HepG2 (cell line): ENCODE measurements at regions not wholly inside any gene's neighbourhood (a gene's known extent, or its start where the extent isn't known, plus 50 kb on each side); places are given as distances from the start of the nearest gene placed in this dataset.

Experiments
- ATAC-seq: fragments of 200-7000 bp; cut with Tn5 transposase; 3 replicates; pipeline ENCODE4 v1.9.1; 2020; ENCODE audit warnings: mild to moderate bottlenecking, moderate library complexity
- BruUV-seq: library from RNA; stranded (reverse); fragments of 400-500 nt; replicated peaks from 2 replicates; lab custom pipeline; 2021; lab: Mats Ljungman, UMichigan
- CTCF ChIA-PET: fragments of 300-600 bp; formaldehyde crosslinking; extraction: SDS; loops from one replicate; lab custom pipeline; 2021; ENCODE audit warnings: low total read pairs, inconsistent platforms, low intra/inter-chr PET ratio; lab: Yijun Ruan, JAX
- POLR2A ChIA-PET: fragments of 350-600 bp; sonication (Branson Sonifier 250); formaldehyde crosslinking; loops from one replicate; lab custom pipeline; 2020; ENCODE audit warnings: antibody characterized with exemption, inconsistent platforms; lab: Yijun Ruan, JAX
- DNase-seq: peaks from one replicate; pipeline ENCODE4 v3.0.0-alpha.2; 2015; ENCODE audit warnings: low spot score
- FAIRE-seq: peaks from 3 replicates; lab custom pipeline; 2011; peaks lifted over from hg19 to GRCh38; lab: Jason Lieb, UNC
- H2AFZ ChIP-seq: one replicate; pipeline ENCODE4 v1.6.1; 2011; ENCODE audit warnings: low read length, inconsistent platforms
- H3K27ac ChIP-seq: fragments of 300-600 bp; 3 replicates; pipeline ENCODE4 v1.8.0; 2011; ENCODE audit warnings: mixed run types, mild to moderate bottlenecking, mixed read lengths, low read length, inconsistent platforms; ENCODE audit not compliant: insufficient read depth; ENCODE audit errors: extremely low read length
- H3K27me3 ChIP-seq, 2 experiments: fragments of 200-600 bp in 1 of 2; 2 replicates in 1 of 2; 3 replicates in 1 of 2; pipeline versions ENCODE4 v1.6.0 to v1.8.0; 2011; ENCODE audit warnings: low read length in 2 of 2, mild to moderate bottlenecking in 2 of 2, moderate library complexity in 2 of 2, inconsistent platforms in 1 of 2; ENCODE audit not compliant: insufficient read depth in 2 of 2, control insufficient read depth in 1 of 2
- H3K36me3 ChIP-seq, 2 experiments: fragments of 200-600 bp in 1 of 2; replicated peaks in 1 of 2; 2 replicates in 1 of 2; 3 replicates in 1 of 2; pipeline versions ENCODE4 v1.5.1 to v1.8.0; 2011; ENCODE audit warnings: low read length in 2 of 2, inconsistent platforms in 1 of 2; ENCODE audit not compliant: insufficient read depth in 2 of 2, control insufficient read depth in 1 of 2
- H3K4me1 ChIP-seq: 2 replicates; pipeline ENCODE4 v1.5.1; 2012; ENCODE audit warnings: low read length, inconsistent platforms; ENCODE audit not compliant: insufficient read depth
- H3K4me2 ChIP-seq: 2 replicates; pipeline ENCODE4 v1.6.0; 2011; ENCODE audit warnings: low read depth, low read length, inconsistent platforms
- H3K4me3 ChIP-seq, 3 experiments: fragments of 200-600 bp in 1 of 3; sonication (generic), shearing (Covaris generic) in 1 of 3; replicated peaks in 1 of 3; 2 replicates each; pipeline ENCODE4 v1.5.1; 2011 to 2016; ENCODE audit warnings: low read length in 3 of 3, inconsistent platforms in 2 of 3, low read depth in 2 of 3, mild to moderate bottlenecking in 2 of 3, control low read depth in 1 of 3, mixed read lengths in 1 of 3; ENCODE audit not compliant: insufficient read depth in 1 of 3
- H3K79me2 ChIP-seq: one replicate; pipeline ENCODE4 v1.6.1; 2011; ENCODE audit warnings: low read length, inconsistent platforms; ENCODE audit not compliant: insufficient read depth
- H3K9ac ChIP-seq: 2 replicates; pipeline ENCODE4 v1.6.0; 2011; ENCODE audit warnings: mild to moderate bottlenecking, low read depth, low read length, inconsistent platforms; ENCODE audit not compliant: insufficient read depth
- H3K9me3 ChIP-seq: 2 replicates; pipeline ENCODE4 v1.5.1; 2012; ENCODE audit warnings: mild to moderate bottlenecking, low read length
- H4K20me1 ChIP-seq: 2 replicates; pipeline ENCODE4 v1.6.0; 2011; ENCODE audit warnings: inconsistent platforms, mild to moderate bottlenecking, low read length, moderate library complexity; ENCODE audit not compliant: insufficient read depth
- FOSL1 ChIP-seq: sonication (generic); formaldehyde crosslinking; IDR thresholded peaks from 2 replicates; pipeline ENCODE4 v1.9.0; 2021; ENCODE audit warnings: missing genetic modification reagents, borderline replicate concordance
- FOXM1 ChIP-seq: sonication (generic); formaldehyde crosslinking; IDR thresholded peaks from 2 replicates; pipeline ENCODE4 v1.5.0; 2020; ENCODE audit warnings: missing genetic modification reagents
- NR2F6 ChIP-seq, 2 experiments: IDR thresholded peaks; 2 replicates each; pipeline ENCODE4 v1.6.1; 2016; ENCODE audit warnings: antibody characterized with exemption in 1 of 2, mild to moderate bottlenecking in 1 of 2
- SYNCRIP ChIP-seq: fragments of 200-400 bp; formaldehyde crosslinking; IDR thresholded peaks from 2 replicates; pipeline ENCODE4 v1.6.1; 2018; ENCODE audit warnings: mild to moderate bottlenecking, low read depth, low read length; ENCODE audit not compliant: insufficient read depth
- ZFY ChIP-seq: sonication (generic); formaldehyde crosslinking; IDR thresholded peaks from 2 replicates; pipeline ENCODE4 v1.4.0; 2020; ENCODE audit warnings: missing genetic modification reagents
- ZNF160 ChIP-seq: sonication (generic); formaldehyde crosslinking; IDR thresholded peaks from 2 replicates; pipeline ENCODE4 v1.8.0; 2022; ENCODE audit warnings: mild to moderate bottlenecking, inconsistent platforms, missing genetic modification reagents
- ZNF274 ChIP-seq: sonication (generic); formaldehyde crosslinking; IDR thresholded peaks from 2 replicates; pipeline ENCODE4 v1.5.1; 2020; ENCODE audit warnings: mild to moderate bottlenecking, missing genetic modification reagents
- ZNF44 ChIP-seq: sonication (generic); formaldehyde crosslinking; IDR thresholded peaks from 2 replicates; pipeline ENCODE4 v1.5.1; 2020; ENCODE audit warnings: mild to moderate bottlenecking, missing genetic modification reagents
- WGBS: methylation state at CpG from one replicate; pipeline ENCODE4 v1.1.6; 2017; ENCODE audit warnings: low lambda C conversion rate; 5-methylcytosine and 5-hydroxymethylcytosine counted together
- in situ Hi-C: cut with HindIII; loops from 2 replicates; pipeline ENCODE4 v1.10.0; 2017; ENCODE audit warnings: low pct_unique_long_range_greater_than_20kb; ENCODE audit not compliant: extremely low pct_ligation_motif_present
- intact Hi-C: fragments of 100-400 bp; cut with micrococcal nuclease; formaldehyde crosslinking; loops from one replicate; pipeline ENCODE4 v1.10.0; 2022; ENCODE audit not compliant: unreplicated experiment
- TF ChIP-seq, protein P1 (sequence below): sonication (generic); formaldehyde crosslinking; IDR thresholded peaks from 2 replicates; pipeline ENCODE4 v1.8.1; 2023; ENCODE audit warnings: missing genetic modification reagents, inconsistent platforms, borderline replicate concordance
- TF ChIP-seq, protein P2 (sequence below): sonication (generic); formaldehyde crosslinking; IDR thresholded peaks from 2 replicates; pipeline ENCODE4 v1.4.0; 2020; ENCODE audit warnings: missing genetic modification reagents
- TF ChIP-seq, protein P3 (sequence below): sonication (generic); formaldehyde crosslinking; IDR thresholded peaks from 2 replicates; pipeline ENCODE4 v1.8.1; 2023; ENCODE audit warnings: mild to moderate bottlenecking, moderate library complexity, missing genetic modification reagents
- TF ChIP-seq, protein P4 (sequence below): sonication (generic); formaldehyde crosslinking; IDR thresholded peaks from 2 replicates; pipeline ENCODE4 v1.8.1; 2023; ENCODE audit warnings: mild to moderate bottlenecking, missing genetic modification reagents
- TF ChIP-seq, protein P5 (sequence below): sonication (generic); formaldehyde crosslinking; conservative IDR thresholded peaks from 2 replicates; pipeline ENCODE4 v1.4.0; 2020; ENCODE audit warnings: missing genetic modification reagents

DNA sequence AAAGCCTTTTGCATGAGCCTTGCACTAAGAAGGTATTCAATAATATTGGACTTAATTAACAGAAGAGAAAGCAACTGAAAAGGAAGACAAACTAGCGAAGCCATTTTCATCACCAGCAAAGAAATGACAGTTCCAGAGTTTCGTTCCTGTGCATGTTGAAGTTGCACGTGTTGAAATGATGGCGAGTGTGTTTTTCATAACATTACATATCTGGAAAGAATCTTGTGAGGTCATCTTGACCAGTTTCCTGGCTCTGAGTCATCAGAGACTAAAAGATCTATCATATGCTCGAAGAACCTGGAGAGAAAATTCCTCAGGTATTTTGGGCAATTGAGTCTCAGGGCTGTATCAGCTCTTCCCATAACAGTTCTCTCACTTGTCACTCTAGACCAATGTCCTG lies 106.2 kb upstream of the MAML3 start (continued):
- TF ChIP-seq, protein P1, sequence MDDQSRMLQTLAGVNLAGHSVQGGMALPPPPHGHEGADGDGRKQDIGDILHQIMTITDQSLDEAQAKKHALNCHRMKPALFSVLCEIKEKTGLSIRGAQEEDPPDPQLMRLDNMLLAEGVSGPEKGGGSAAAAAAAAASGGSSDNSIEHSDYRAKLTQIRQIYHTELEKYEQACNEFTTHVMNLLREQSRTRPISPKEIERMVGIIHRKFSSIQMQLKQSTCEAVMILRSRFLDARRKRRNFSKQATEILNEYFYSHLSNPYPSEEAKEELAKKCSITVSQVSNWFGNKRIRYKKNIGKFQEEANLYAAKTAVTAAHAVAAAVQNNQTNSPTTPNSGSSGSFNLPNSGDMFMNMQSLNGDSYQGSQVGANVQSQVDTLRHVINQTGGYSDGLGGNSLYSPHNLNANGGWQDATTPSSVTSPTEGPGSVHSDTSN, result no peak
- TF ChIP-seq ZNF160, result no peak
- TF ChIP-seq, protein P2, sequence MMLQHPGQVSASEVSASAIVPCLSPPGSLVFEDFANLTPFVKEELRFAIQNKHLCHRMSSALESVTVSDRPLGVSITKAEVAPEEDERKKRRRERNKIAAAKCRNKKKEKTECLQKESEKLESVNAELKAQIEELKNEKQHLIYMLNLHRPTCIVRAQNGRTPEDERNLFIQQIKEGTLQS, result no peak
- TF ChIP-seq, protein P3, sequence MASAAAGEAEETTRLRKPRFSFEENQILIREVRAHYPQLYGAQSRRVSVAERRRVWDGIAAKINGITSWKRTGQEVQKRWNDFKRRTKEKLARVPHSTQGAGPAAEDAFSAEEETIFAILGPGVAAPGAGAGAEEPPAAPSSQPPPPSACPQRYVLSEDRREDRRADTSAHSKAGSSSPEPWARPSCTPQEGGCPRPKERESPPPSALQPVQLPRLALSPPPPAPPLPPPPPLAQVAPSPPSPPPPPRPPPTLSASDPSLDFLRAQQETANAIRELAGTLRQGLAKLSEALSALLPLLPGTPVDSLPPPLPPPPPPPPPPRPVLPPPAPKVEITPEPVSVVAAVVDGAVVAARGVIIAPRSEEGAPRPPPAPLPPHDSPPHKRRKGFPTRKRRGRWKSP, result no peak
- TF ChIP-seq ZFY (CRISPR knock-in tag), result no peak

- BruUV-seq, result no TSS peak
- Histone ChIP-seq H3K4me3 (no peak overlapping the region), H3K36me3 (no peaks in the 10 kb centered on the region), H3K9ac (no peak overlapping the region), H3K79me2 (no peaks in the 10 kb centered on the region), H3K9me3 (no peaks in the 10 kb centered on the region), H2AFZ (no peak overlapping the region), H3K27me3 (peaks cover 0 to 8% of the 10 kb centered on the region in 2 experiments; a peak in 1 of 5 replicates), H4K20me1 (no peaks in the 10 kb centered on the region), H3K4me2 (no peak overlapping the region), H3K27ac (no peak overlapping the region), H3K4me1 (peaks cover 40% of the 10 kb centered on the region)
- DNase-seq, result no peak
- no peak for ATAC-seq
- FAIRE-seq, result no peak
- WGBS, result 70% methylated on average over 3 of the region's 3 CpGs
- in situ Hi-C loops (no loop called here), intact Hi-C loops (no loop called here)
- CTCF ChIA-PET, result no interaction called here
- TF ChIP-seq ZNF44 (no peak), NR2F6 (IDR thresholded peaks at IDR 0.05) (no peak), NR2F6 (CRISPR knock-in tag; IDR thresholded peaks at IDR 0.05) (no peak), FOSL1 (CRISPR knock-in tag) (no peak), FOXM1 (CRISPR knock-in tag) (no peak), ZNF274 (CRISPR knock-in tag) (no peak), SYNCRIP (no peak)
- TF ChIP-seq, protein P4, sequence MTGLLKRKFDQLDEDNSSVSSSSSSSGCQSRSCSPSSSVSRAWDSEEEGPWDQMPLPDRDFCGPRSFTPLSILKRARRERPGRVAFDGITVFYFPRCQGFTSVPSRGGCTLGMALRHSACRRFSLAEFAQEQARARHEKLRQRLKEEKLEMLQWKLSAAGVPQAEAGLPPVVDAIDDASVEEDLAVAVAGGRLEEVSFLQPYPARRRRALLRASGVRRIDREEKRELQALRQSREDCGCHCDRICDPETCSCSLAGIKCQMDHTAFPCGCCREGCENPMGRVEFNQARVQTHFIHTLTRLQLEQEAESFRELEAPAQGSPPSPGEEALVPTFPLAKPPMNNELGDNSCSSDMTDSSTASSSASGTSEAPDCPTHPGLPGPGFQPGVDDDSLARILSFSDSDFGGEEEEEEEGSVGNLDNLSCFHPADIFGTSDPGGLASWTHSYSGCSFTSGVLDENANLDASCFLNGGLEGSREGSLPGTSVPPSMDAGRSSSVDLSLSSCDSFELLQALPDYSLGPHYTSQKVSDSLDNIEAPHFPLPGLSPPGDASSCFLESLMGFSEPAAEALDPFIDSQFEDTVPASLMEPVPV (CRISPR knock-in tag), result no peak
- TF ChIP-seq, protein P5, sequence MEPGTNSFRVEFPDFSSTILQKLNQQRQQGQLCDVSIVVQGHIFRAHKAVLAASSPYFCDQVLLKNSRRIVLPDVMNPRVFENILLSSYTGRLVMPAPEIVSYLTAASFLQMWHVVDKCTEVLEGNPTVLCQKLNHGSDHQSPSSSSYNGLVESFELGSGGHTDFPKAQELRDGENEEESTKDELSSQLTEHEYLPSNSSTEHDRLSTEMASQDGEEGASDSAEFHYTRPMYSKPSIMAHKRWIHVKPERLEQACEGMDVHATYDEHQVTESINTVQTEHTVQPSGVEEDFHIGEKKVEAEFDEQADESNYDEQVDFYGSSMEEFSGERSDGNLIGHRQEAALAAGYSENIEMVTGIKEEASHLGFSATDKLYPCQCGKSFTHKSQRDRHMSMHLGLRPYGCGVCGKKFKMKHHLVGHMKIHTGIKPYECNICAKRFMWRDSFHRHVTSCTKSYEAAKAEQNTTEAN (CRISPR knock-in tag), result no peak
- POLR2A ChIA-PET, result no interaction called here
Observed at GRCh38 chr4:140258476-140258875, 104.5 kb upstream of the MAML3 start.
